HFF-Myc (cell line): ENCODE measurements at regions not wholly inside any gene's neighbourhood (a gene's known extent, or its start where the extent isn't known, plus 50 kb on each side); places are given as distances from the start of the nearest gene placed in this dataset.

Experiments used
- DNase-seq: peaks from one replicate; pipeline ENCODE4 v3.0.0-alpha.2; 2011; ENCODE audit warnings: low read depth; ENCODE audit errors: extremely low read depth
- H3K4me3 ChIP-seq: replicated peaks from 2 replicates; pipeline ENCODE4 v1.5.1; 2011; ENCODE audit warnings: low read depth, mild to moderate bottlenecking, control low read depth, low read length
- TF ChIP-seq, protein P1 (sequence below): IDR thresholded peaks from 2 replicates; pipeline ENCODE4 v1.5.1; 2012; ENCODE audit warnings: mild to moderate bottlenecking, low read depth, low read length, control low read depth; ENCODE audit errors: missing control alignments

GRCh38 chr13:89708013-89708412 lies 1639.5 kb upstream of the MIR17HG start:
- TF ChIP-seq, protein P1, sequence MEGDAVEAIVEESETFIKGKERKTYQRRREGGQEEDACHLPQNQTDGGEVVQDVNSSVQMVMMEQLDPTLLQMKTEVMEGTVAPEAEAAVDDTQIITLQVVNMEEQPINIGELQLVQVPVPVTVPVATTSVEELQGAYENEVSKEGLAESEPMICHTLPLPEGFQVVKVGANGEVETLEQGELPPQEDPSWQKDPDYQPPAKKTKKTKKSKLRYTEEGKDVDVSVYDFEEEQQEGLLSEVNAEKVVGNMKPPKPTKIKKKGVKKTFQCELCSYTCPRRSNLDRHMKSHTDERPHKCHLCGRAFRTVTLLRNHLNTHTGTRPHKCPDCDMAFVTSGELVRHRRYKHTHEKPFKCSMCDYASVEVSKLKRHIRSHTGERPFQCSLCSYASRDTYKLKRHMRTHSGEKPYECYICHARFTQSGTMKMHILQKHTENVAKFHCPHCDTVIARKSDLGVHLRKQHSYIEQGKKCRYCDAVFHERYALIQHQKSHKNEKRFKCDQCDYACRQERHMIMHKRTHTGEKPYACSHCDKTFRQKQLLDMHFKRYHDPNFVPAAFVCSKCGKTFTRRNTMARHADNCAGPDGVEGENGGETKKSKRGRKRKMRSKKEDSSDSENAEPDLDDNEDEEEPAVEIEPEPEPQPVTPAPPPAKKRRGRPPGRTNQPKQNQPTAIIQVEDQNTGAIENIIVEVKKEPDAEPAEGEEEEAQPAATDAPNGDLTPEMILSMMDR: no peak
- DNase-seq: no peak
- H3K4me3 ChIP-seq: no peak overlapping the region

- DNase-seq: no peak
Observed at GRCh38 chr13:89721216-89721615, 1626.3 kb upstream of the MIR17HG start.

GRCh38 chr13:89726690-89727435 lies 1620.6 kb upstream of the MIR17HG start:
- H3K4me3 ChIP-seq: no peak overlapping the region
- no peak for DNase-seq
- TF ChIP-seq, protein P1: no peak

More at GRCh38 chr13:89721216-89721615, 1626.3 kb upstream of the MIR17HG start:
- H3K4me3 ChIP-seq: no peak overlapping the region
- TF ChIP-seq, protein P1: no peak

- TF ChIP-seq, protein P1: no peak
- H3K4me3 ChIP-seq: no peak overlapping the region
- no peak for DNase-seq
Observed at GRCh38 chr13:89733829-89734228, 1613.7 kb upstream of the MIR17HG start.

DNA sequence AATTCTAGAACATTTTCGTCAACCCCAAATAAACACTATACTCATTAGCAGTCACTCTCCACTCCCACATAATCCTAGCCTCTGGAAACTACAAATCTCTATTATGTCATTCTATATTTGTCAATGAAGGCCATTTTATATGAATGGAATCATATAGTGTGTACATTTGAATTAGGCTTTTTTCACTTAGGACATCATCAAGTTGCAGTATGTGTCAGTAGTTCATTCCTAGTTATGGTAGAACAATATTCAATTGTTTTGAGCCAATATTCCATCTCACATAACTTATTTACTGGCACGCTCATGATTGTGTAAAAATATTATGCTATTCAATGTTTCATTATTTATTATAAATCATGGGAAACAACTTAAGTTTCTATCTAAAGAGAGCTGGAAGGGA lies 1610.4 kb upstream of the MIR17HG start:
- no peak overlapping the region for H3K4me3 ChIP-seq
- no peak for DNase-seq
- TF ChIP-seq, protein P1: no peak

DNA sequence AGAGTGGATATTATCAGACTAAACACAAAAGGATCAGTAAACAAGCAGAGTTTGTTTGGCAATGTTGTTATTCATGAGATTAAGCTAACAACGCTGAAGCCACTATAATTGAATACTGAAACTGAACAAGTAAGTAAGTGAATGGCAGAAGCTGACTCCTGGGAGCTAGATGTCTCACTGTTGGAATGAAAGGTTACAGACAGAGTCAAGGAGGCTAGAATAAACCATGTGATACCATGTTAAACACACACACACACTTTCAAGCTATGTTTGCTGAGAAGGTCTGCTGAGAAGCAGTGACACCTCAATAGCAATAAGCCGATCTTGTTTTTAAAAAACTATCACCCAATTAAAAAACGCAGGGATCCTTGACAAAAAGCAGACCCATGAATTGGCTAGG lies 1609.4 kb upstream of the MIR17HG start:
- TF ChIP-seq, protein P1: no peak
- H3K4me3 ChIP-seq: no peak overlapping the region
- DNase-seq: no peak
